ENCODE measurements at regions not wholly inside any gene's neighbourhood (a gene's known extent, or its start where the extent isn't known, plus 50 kb on each side); places are given as distances from the start of the nearest gene placed in this dataset.

GRCh38 chr5:10860196-10860543 lies 99.1 kb upstream of the DAP start:
- Histone ChIP-seq H3K4me3 (ENCODE audit: low read depth, low read length) (no peak overlapping the region), H3K36me3 (ENCODE audit: control insufficient read depth in 1 of 2, insufficient read depth in 2 of 2, low read length in 2 of 2) (no peaks in the 10 kb centered on the region), H3K14ac (ENCODE audit: low read length) (no peak overlapping the region), H4K12ac (ENCODE audit: low read depth, low read length) (no peak overlapping the region), H3K9ac (ENCODE audit: low read length) (no peak overlapping the region), H3K79me1 (ENCODE audit: low read length) (peaks cover 2% of the 10 kb centered on the region), H2BK120ac (ENCODE audit: insufficient read depth, low read length, poor library complexity) (no peak overlapping the region), H3K4me2 (ENCODE audit: low read length) (no peak overlapping the region), H4K8ac (ENCODE audit: low read depth, low read length) (no peak overlapping the region), H3K27ac (ENCODE audit: low read depth, low read length) (no peak overlapping the region), H3K23ac (ENCODE audit: low read length) (no peak overlapping the region), H3K4ac (ENCODE audit: low read depth, low read length) (no peak overlapping the region), H3K79me2 (ENCODE audit: control insufficient read depth, insufficient read depth, low read length, poor library complexity) (no peaks in the 10 kb centered on the region), H2BK5ac (ENCODE audit: low read depth, low read length, poor library complexity) (no peak overlapping the region), H2AK5ac (ENCODE audit: low read length) (no peak overlapping the region), H3K18ac (ENCODE audit: low read length) (no peak overlapping the region), H4K91ac (ENCODE audit: low read depth, low read length) (no peak overlapping the region), H2AFZ (ENCODE audit: insufficient read depth, low read length, poor library complexity) (no peak overlapping the region), H3K27me3 (ENCODE audit: insufficient read depth, low read length) (no peaks in the 10 kb centered on the region), H3K9me3 (ENCODE audit: insufficient read depth, low read depth, low read length) (no peaks in the 10 kb centered on the region), H3K4me1 (ENCODE audit: control insufficient read depth in 1 of 2, insufficient read depth in 2 of 2, low read length in 2 of 2) (peaks cover 16 to 17% of the 10 kb centered on the region in 2 experiments), H2BK12ac (ENCODE audit: low read length) (no peak overlapping the region)
- DNase-seq: no peak
- WGBS (ENCODE audit: extremely low coverage, insufficient coverage, insufficient read length): no CpG with 5 or more reads among the region's 9 CpGs

DNA sequence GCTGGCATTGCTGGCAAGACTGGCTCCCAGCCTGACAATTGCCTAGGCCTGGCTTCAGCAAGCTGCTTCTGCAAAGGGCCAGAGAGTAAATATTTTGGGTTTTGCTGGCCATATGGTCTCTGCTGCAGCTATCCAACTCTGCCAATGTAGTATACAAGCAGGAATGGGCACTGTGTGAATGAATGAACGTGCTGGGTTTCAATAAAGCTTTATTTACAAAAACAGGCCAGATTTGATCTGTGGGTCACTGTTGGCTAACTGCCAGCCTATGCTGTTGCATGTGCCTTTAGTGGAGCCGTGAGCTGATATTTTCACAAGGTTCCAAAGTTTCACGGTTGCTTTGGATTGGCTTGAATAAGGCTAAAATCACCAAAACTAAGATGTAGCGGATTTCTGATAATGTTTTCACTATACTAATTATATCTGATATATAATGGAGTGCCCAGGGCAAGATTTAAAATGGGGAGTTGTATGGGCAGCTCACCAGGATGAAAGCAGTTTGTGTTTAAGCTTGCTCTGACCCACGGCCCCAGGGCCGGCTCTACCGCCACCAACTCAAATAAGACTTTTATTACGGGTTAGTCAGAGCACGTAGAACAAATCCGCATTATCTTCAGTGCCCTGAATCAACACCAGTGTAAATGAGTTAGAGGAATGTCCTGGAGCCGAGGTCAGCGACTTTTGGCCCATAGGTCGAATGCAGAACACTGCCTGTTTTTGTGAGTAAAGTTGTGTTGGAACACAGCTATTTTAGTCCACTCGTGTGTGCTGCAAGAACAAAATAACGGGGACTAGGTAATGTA lies 98.6 kb upstream of the DAP start:
- no peak overlapping the region for H3K14ac ChIP-seq (ENCODE audit: low read length)
- H3K4me3 ChIP-seq (ENCODE audit: low read depth, low read length): no peak overlapping the region
- H2AK5ac ChIP-seq (ENCODE audit: low read length): no peak overlapping the region
- H3K4me2 ChIP-seq (ENCODE audit: low read length): no peak overlapping the region
- no peak overlapping the region for H3K9ac ChIP-seq (ENCODE audit: low read length)
- no peak for DNase-seq
- no peak overlapping the region for H2BK5ac ChIP-seq (ENCODE audit: low read depth, low read length, poor library complexity)
- no peaks in the 10 kb centered on the region for H3K79me2 ChIP-seq (ENCODE audit: control insufficient read depth, insufficient read depth, low read length, poor library complexity)
- no peaks in the 10 kb centered on the region for H3K36me3 ChIP-seq (ENCODE audit: control insufficient read depth in 1 of 2, insufficient read depth in 2 of 2, low read length in 2 of 2)
- H3K27ac ChIP-seq (ENCODE audit: low read depth, low read length): no peak overlapping the region
- H3K18ac ChIP-seq (ENCODE audit: low read length): no peak overlapping the region
- WGBS (ENCODE audit: extremely low coverage, insufficient coverage, insufficient read length): no CpG with 5 or more reads among the region's 15 CpGs
- no peak overlapping the region for H3K23ac ChIP-seq (ENCODE audit: low read length)
- peaks cover 2% of the 10 kb centered on the region for H3K79me1 ChIP-seq (ENCODE audit: low read length)
- H2BK120ac ChIP-seq (ENCODE audit: insufficient read depth, low read length, poor library complexity): no peak overlapping the region
- peaks cover 16 to 17% of the 10 kb centered on the region in 2 experiments for H3K4me1 ChIP-seq (ENCODE audit: control insufficient read depth in 1 of 2, insufficient read depth in 2 of 2, low read length in 2 of 2)
- H3K4ac ChIP-seq (ENCODE audit: low read depth, low read length): no peak overlapping the region
- H2AFZ ChIP-seq (ENCODE audit: insufficient read depth, low read length, poor library complexity): no peak overlapping the region
- no peak overlapping the region for H2BK12ac ChIP-seq (ENCODE audit: low read length)
- H4K12ac ChIP-seq (ENCODE audit: low read depth, low read length): no peak overlapping the region
- H4K8ac ChIP-seq (ENCODE audit: low read depth, low read length): no peak overlapping the region
- H3K9me3 ChIP-seq (ENCODE audit: insufficient read depth, low read depth, low read length): no peaks in the 10 kb centered on the region
- H4K91ac ChIP-seq (ENCODE audit: low read depth, low read length): no peak overlapping the region
- H3K27me3 ChIP-seq (ENCODE audit: insufficient read depth, low read length): no peaks in the 10 kb centered on the region

- Histone ChIP-seq H4K91ac (ENCODE audit: low read depth, low read length) (no peak overlapping the region), H4K8ac (ENCODE audit: low read depth, low read length) (no peak overlapping the region), H3K14ac (ENCODE audit: low read length) (no peak overlapping the region), H2BK5ac (ENCODE audit: low read depth, low read length, poor library complexity) (no peak overlapping the region), H2AK5ac (ENCODE audit: low read length) (no peak overlapping the region), H3K4me1 (ENCODE audit: control insufficient read depth in 1 of 2, insufficient read depth in 2 of 2, low read length in 2 of 2) (peaks cover 16 to 17% of the 10 kb centered on the region in 2 experiments), H3K79me2 (ENCODE audit: control insufficient read depth, insufficient read depth, low read length, poor library complexity) (no peaks in the 10 kb centered on the region), H2BK12ac (ENCODE audit: low read length) (no peak overlapping the region), H4K12ac (ENCODE audit: low read depth, low read length) (no peak overlapping the region), H2AFZ (ENCODE audit: insufficient read depth, low read length, poor library complexity) (no peak overlapping the region), H3K9me3 (ENCODE audit: insufficient read depth, low read depth, low read length) (no peaks in the 10 kb centered on the region), H3K9ac (ENCODE audit: low read length) (no peak overlapping the region), H3K27me3 (ENCODE audit: insufficient read depth, low read length) (no peaks in the 10 kb centered on the region), H3K27ac (ENCODE audit: low read depth, low read length) (no peak overlapping the region), H3K18ac (ENCODE audit: low read length) (no peak overlapping the region), H3K4me2 (ENCODE audit: low read length) (no peak overlapping the region), H3K4ac (ENCODE audit: low read depth, low read length) (no peak overlapping the region), H3K4me3 (ENCODE audit: low read depth, low read length) (no peak overlapping the region), H2BK120ac (ENCODE audit: insufficient read depth, low read length, poor library complexity) (no peak overlapping the region), H3K79me1 (ENCODE audit: low read length) (peaks cover 2% of the 10 kb centered on the region), H3K36me3 (ENCODE audit: control insufficient read depth in 1 of 2, insufficient read depth in 2 of 2, low read length in 2 of 2) (no peaks in the 10 kb centered on the region), H3K23ac (ENCODE audit: low read length) (no peak overlapping the region)
- WGBS (ENCODE audit: extremely low coverage, insufficient coverage, insufficient read length): no CpG with 5 or more reads among the region's 9 CpGs
- DNase-seq: no peak
These were observed 97.9 kb upstream of the DAP start for GRCh38 chr5:10858945-10859344.

DNA sequence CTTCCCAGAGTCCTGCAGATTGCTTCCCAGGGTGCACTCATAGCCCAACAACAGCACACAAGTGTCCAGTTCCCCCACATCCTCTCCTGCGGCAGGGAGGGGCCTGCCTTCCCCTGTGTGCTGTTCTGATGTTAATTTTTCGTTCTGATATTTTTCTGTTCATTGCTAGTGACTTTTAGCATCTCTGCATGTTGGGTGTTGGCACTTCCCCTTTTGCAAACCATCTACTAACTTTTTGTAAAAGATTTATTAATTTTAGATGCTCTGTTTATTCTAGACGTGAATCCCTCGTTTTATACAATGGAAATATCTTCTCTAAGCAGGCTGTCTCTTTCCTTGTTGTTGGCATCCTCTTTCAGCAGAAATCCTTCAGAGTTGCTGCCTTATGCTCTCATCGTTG lies 97.3 kb upstream of the DAP start:
- DNase-seq: no peak
- H4K8ac ChIP-seq (ENCODE audit: low read depth, low read length): no peak overlapping the region

More for the DNA sequence above, 97.3 kb upstream of the DAP start:
- H4K91ac ChIP-seq (ENCODE audit: low read depth, low read length): no peak overlapping the region
- H3K27ac ChIP-seq (ENCODE audit: low read depth, low read length): no peak overlapping the region
- no peak overlapping the region for H2AFZ ChIP-seq (ENCODE audit: insufficient read depth, low read length, poor library complexity)
- H2AK5ac ChIP-seq (ENCODE audit: low read length): no peak overlapping the region
- H3K36me3 ChIP-seq (ENCODE audit: control insufficient read depth in 1 of 2, insufficient read depth in 2 of 2, low read length in 2 of 2): no peaks in the 10 kb centered on the region
- no peak overlapping the region for H3K4ac ChIP-seq (ENCODE audit: low read depth, low read length)
- no peaks in the 10 kb centered on the region for H3K27me3 ChIP-seq (ENCODE audit: insufficient read depth, low read length)
- no peak overlapping the region for H2BK120ac ChIP-seq (ENCODE audit: insufficient read depth, low read length, poor library complexity)
- WGBS (ENCODE audit: extremely low coverage, insufficient coverage, insufficient read length): no CpG with 5 or more reads among the region's 5 CpGs
- no peak overlapping the region for H3K14ac ChIP-seq (ENCODE audit: low read length)
- peak overlapping the region; percentile 14 for H4K12ac ChIP-seq (ENCODE audit: low read depth, low read length)
- H2BK5ac ChIP-seq (ENCODE audit: low read depth, low read length, poor library complexity): no peak overlapping the region
- no peaks in the 10 kb centered on the region for H3K79me2 ChIP-seq (ENCODE audit: control insufficient read depth, insufficient read depth, low read length, poor library complexity)
- no peak overlapping the region for H3K4me3 ChIP-seq (ENCODE audit: low read depth, low read length)
- H3K9me3 ChIP-seq (ENCODE audit: insufficient read depth, low read depth, low read length): no peaks in the 10 kb centered on the region
- peaks cover 2% of the 10 kb centered on the region for H3K79me1 ChIP-seq (ENCODE audit: low read length)
- H2BK12ac ChIP-seq (ENCODE audit: low read length): no peak overlapping the region
- H3K4me2 ChIP-seq (ENCODE audit: low read length): no peak overlapping the region
- H3K23ac ChIP-seq (ENCODE audit: low read length): no peak overlapping the region
- H3K9ac ChIP-seq (ENCODE audit: low read length): no peak overlapping the region
- no peak overlapping the region for H3K18ac ChIP-seq (ENCODE audit: low read length)
- H3K4me1 ChIP-seq (ENCODE audit: control insufficient read depth in 1 of 2, insufficient read depth in 2 of 2, low read length in 2 of 2): peaks cover 16 to 17% of the 10 kb centered on the region in 2 experiments
